Esophagus squamous epithelium (tissue), 4 donors: ENCODE measurements at regions not wholly inside any gene's neighbourhood (a gene's known extent, or its start where the extent isn't known, plus 50 kb on each side); places are given as distances from the start of the nearest gene placed in this dataset.

Experiments
- CTCF ChIP-seq, 6 experiments: fragments of 450-650 bp in 4 of 6; fragments of 200-600 bp in 2 of 6; sonication (generic) in 2 of 6; IDR thresholded peaks; one replicate each; pipeline ENCODE4 v1.5.1; 2016 to 2019; ENCODE audit warnings: antibody characterized with exemption in 6 of 6, mild to moderate bottlenecking in 4 of 6, moderate library complexity in 4 of 6
- POLR2A ChIP-seq, 4 donors: fragments of 450-650 bp; IDR thresholded peaks; one replicate each; pipeline ENCODE4 v1.6.1; 2017; ENCODE audit warnings: antibody characterized with exemption in 4 of 4, mild to moderate bottlenecking in 4 of 4, moderate library complexity in 3 of 4

- no peak for TF ChIP-seq POLR2A (IDR thresholded peaks at IDR 0.05)
- TF ChIP-seq CTCF (IDR thresholded peaks at IDR 0.05), result no peak
Measured at GRCh38 chr1:116316373-116316772, 56.7 kb upstream of the ATP1A1 start.
